ENCODE measurements at regions not wholly inside any gene's neighbourhood (a gene's known extent, or its start where the extent isn't known, plus 50 kb on each side); places are given as distances from the start of the nearest gene placed in this dataset.

GRCh38 chr2:145038041-145038525 lies 518.2 kb upstream of the ZEB2 start:
- Histone ChIP-seq H3K36me3 (ENCODE audit: control insufficient read depth in 2 of 2, insufficient read depth in 1 of 2, low read length in 2 of 2) (no peaks in the 10 kb centered on the region), H3K4me3 (ENCODE audit: low read depth, low read length) (no peak overlapping the region), H3K9me3 (ENCODE audit: control insufficient read depth, insufficient read depth, low read depth, low read length) (no peaks in the 10 kb centered on the region), H3K4me1 (ENCODE audit: control insufficient read depth, insufficient read depth, low read length) (no peaks in the 10 kb centered on the region), H3K27ac (ENCODE audit: extremely low read depth, low read depth, low read length) (no peak overlapping the region)
- POLR2A ChIA-PET = no interaction called here
- TF ChIP-seq ZNF354C (tag by site-specific recombination; IDR thresholded peaks at IDR 0.05; ENCODE audit: borderline replicate concordance, low read depth) (no peak), ZNF350 (tag by site-specific recombination; IDR thresholded peaks at IDR 0.05) (no peak), ZNF175 (tag by site-specific recombination; IDR thresholded peaks at IDR 0.05) (no peak), IKZF3 (tag by site-specific recombination; IDR thresholded peaks at IDR 0.05) (no peak), ZNF148 (tag by site-specific recombination; IDR thresholded peaks at IDR 0.05; ENCODE audit: borderline replicate concordance) (no peak), ZXDB (tag by site-specific recombination; IDR thresholded peaks at IDR 0.05) (no peak), ZNF664 (tag by site-specific recombination; IDR thresholded peaks at IDR 0.05) (no peak), ZNF585B (tag by site-specific recombination; IDR thresholded peaks at IDR 0.05) (no peak), ZNF211 (tag by site-specific recombination; IDR thresholded peaks at IDR 0.05; ENCODE audit: low read depth) (no peak), ZNF398 (tag by site-specific recombination; IDR thresholded peaks at IDR 0.05) (no peak), ZNF514 (tag by site-specific recombination; IDR thresholded peaks at IDR 0.05) (no peak), ZNF133 (tag by site-specific recombination; IDR thresholded peaks at IDR 0.05) (no peak), ZNF362 (tag by site-specific recombination; IDR thresholded peaks at IDR 0.05) (no peak), ZNF692 (tag by site-specific recombination; IDR thresholded peaks at IDR 0.05) (no peak), TCF7L2 (IDR thresholded peaks at IDR 0.05; ENCODE audit: borderline replicate concordance, low read depth, low read length) (no peak), MEIS1 (CRISPR knock-in tag; IDR thresholded peaks at IDR 0.05; ENCODE audit: borderline replicate concordance) (no peak), SP3 (tag by site-specific recombination; IDR thresholded peaks at IDR 0.05) (no peak), ZNF521 (tag by site-specific recombination; IDR thresholded peaks at IDR 0.05) (no peak)
- CTCF ChIA-PET = no interaction called here

- Histone ChIP-seq H3K4me1 (ENCODE audit: control insufficient read depth, insufficient read depth, low read length) (no peaks in the 10 kb centered on the region), H3K4me3 (ENCODE audit: low read depth, low read length) (no peak overlapping the region), H3K9me3 (ENCODE audit: control insufficient read depth, insufficient read depth, low read depth, low read length) (no peaks in the 10 kb centered on the region), H3K27ac (ENCODE audit: extremely low read depth, low read depth, low read length) (no peak overlapping the region), H3K36me3 (ENCODE audit: control insufficient read depth in 2 of 2, insufficient read depth in 1 of 2, low read length in 2 of 2) (no peaks in the 10 kb centered on the region)
- CTCF ChIA-PET = no interaction called here
- POLR2A ChIA-PET = no interaction called here
- TF ChIP-seq ZNF768 (tag by site-specific recombination; IDR thresholded peaks at IDR 0.05) (no peak), ZIC2 (tag by site-specific recombination; IDR thresholded peaks at IDR 0.05) (no peak), ZNF701 (tag by site-specific recombination; IDR thresholded peaks at IDR 0.05) (no peak), PRDM2 (tag by site-specific recombination; IDR thresholded peaks at IDR 0.05; ENCODE audit: borderline replicate concordance) (no peak), KLF7 (tag by site-specific recombination; IDR thresholded peaks at IDR 0.05; ENCODE audit: borderline replicate concordance) (no peak), ZNF350 (tag by site-specific recombination; IDR thresholded peaks at IDR 0.05) (no peak)
Observed at GRCh38 chr2:145036421-145037011, 516.6 kb upstream of the ZEB2 start.

Measured in HEK293 (cell line).